RCC 7860 (cell line): ENCODE measurements at regions not wholly inside any gene's neighbourhood (a gene's known extent, or its start where the extent isn't known, plus 50 kb on each side); places are given as distances from the start of the nearest gene placed in this dataset.
A peak's percentile ranks its signal among the peaks of the same experiment; 100 is the strongest.
"Not testable (repeated sequence)": the region's sequence is repeated elsewhere in the genome, so short reads cannot be mapped to it uniquely, and the experiment has no call there.

Source experiments
- DNase-seq: peaks from one replicate; pipeline ENCODE4 v3.0.0-alpha.2; 2015; ENCODE audit warnings: low spot score
- FAIRE-seq: peaks from 2 replicates; lab custom pipeline; 2012; peaks lifted over from hg19 to GRCh38; lab: Jason Lieb, UNC

- peak; percentile 48 for FAIRE-seq
- peak; percentile 30 for DNase-seq
These were observed 1093.6 kb upstream of the ALCAM start for GRCh38 chr3:104273046-104273649.

- DNase-seq, result no peak
- no peak for FAIRE-seq
These were observed 1091.5 kb upstream of the ALCAM start for GRCh38 chr3:104275199-104275598.

GRCh38 chr3:104279617-104280016 lies 1087.1 kb upstream of the ALCAM start:
- FAIRE-seq (peak; percentile 65), DNase-seq (peak; percentile 71)

GRCh38 chr3:104281713-104282112 lies 1085.0 kb upstream of the ALCAM start:
- no peak for FAIRE-seq

GRCh38 chr3:104286645-104287044 lies 1080.1 kb upstream of the ALCAM start:
- FAIRE-seq, result no peak
- DNase-seq, result no peak

More at GRCh38 chr3:104281713-104282112, 1085.0 kb upstream of the ALCAM start:
- no peak for DNase-seq

GRCh38 chr3:104291437-104291851 lies 1075.3 kb upstream of the ALCAM start:
- DNase-seq (no peak), FAIRE-seq (no peak)

- no peak for FAIRE-seq
- DNase-seq, result no peak
These were observed 1074.8 kb upstream of the ALCAM start for GRCh38 chr3:104291878-104292277.

- DNase-seq (no peak), FAIRE-seq (no peak)
These were observed 1069.1 kb upstream of the ALCAM start for GRCh38 chr3:104297617-104298016.

GRCh38 chr3:104298662-104299061 lies 1068.0 kb upstream of the ALCAM start:
- FAIRE-seq, result no peak
- no peak for DNase-seq

GRCh38 chr3:104316118-104316517 lies 1050.6 kb upstream of the ALCAM start:
- no peak for FAIRE-seq
- no peak for DNase-seq

GRCh38 chr3:104323226-104323625 lies 1043.5 kb upstream of the ALCAM start:
- no peak for FAIRE-seq
- no peak for DNase-seq

- DNase-seq (no peak), FAIRE-seq (no peak)
These were observed 1019.4 kb upstream of the ALCAM start for GRCh38 chr3:104347291-104347690.

- FAIRE-seq, result no peak
- DNase-seq, result no peak
These were observed 1016.9 kb upstream of the ALCAM start for GRCh38 chr3:104349836-104350235.

- FAIRE-seq, result no peak
These were observed 1012.8 kb upstream of the ALCAM start for GRCh38 chr3:104353951-104354350.

GRCh38 chr3:104359546-104359945 lies 1007.2 kb upstream of the ALCAM start:
- FAIRE-seq (peak; percentile 99), DNase-seq (peak; percentile 98)

More at GRCh38 chr3:104353951-104354350, 1012.8 kb upstream of the ALCAM start:
- no peak for DNase-seq

GRCh38 chr3:104360038-104360437 lies 1006.7 kb upstream of the ALCAM start:
- no peak for DNase-seq
- FAIRE-seq, result no peak

GRCh38 chr3:104361748-104362147 lies 1005.0 kb upstream of the ALCAM start:
- not testable (repeated sequence) for DNase-seq, FAIRE-seq

- no peak for FAIRE-seq
- DNase-seq, result no peak
These were observed 1004.4 kb upstream of the ALCAM start for GRCh38 chr3:104362319-104362718.

GRCh38 chr3:104367000-104367399 lies 999.7 kb upstream of the ALCAM start:
- DNase-seq (no peak), FAIRE-seq (no peak)

GRCh38 chr3:104368760-104369159 lies 997.9 kb upstream of the ALCAM start:
- DNase-seq (no peak), FAIRE-seq (no peak)

- DNase-seq, result no peak
These were observed 981.3 kb upstream of the ALCAM start for GRCh38 chr3:104385421-104385820.

GRCh38 chr3:104388619-104389018 lies 978.1 kb upstream of the ALCAM start:
- DNase-seq, result no peak
- no peak for FAIRE-seq

More at GRCh38 chr3:104385421-104385820, 981.3 kb upstream of the ALCAM start:
- FAIRE-seq, result no peak

- DNase-seq, result no peak
- FAIRE-seq, result no peak
These were observed 974.4 kb upstream of the ALCAM start for GRCh38 chr3:104392327-104392726.
